ENCODE measurements at regions not wholly inside any gene's neighbourhood (a gene's known extent, or its start where the extent isn't known, plus 50 kb on each side); places are given as distances from the start of the nearest gene placed in this dataset.

DNA sequence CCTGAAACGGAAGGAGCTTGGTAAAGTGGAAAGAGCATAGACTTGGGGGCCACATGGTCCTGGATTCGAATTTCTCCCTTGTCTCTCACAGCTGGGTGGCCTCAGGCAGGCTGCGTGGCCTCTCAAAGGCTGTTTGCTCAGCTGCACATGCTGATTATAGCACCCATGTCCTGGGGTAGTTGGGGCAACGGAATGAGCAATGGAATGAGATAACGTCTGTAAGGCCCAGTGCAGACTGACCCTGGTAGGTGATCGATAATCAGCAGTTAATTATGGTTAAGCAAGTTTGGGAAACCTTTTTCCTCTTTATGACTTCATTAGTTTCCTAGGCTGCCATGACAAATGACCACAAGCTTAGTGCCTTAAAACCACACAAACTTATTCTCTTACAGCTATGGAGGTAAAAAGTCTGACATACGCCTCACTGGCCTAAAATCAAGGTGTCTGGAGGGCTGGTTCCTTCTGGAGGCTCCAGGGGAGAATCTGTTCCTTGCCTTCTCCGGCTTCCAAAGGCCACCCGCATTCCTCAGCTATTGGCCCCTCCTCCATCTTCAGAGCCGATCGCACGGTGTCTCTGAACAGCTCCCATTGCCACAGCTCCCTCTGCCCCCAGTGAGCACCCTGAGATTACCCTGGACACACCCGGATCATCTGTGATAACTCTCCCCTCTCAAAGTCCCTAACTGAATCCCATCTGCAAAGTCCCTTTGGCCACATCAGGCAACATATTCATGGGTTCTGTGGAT, 294.9 kb upstream of the FOXF1 start:
- Histone ChIP-seq H3K4me1 (ENCODE audit: control insufficient read depth in 1 of 2, low read depth in 2 of 2) (no peaks in the 10 kb centered on the region), H3K27ac (no peak overlapping the region), H3K9me3 (no peaks in the 10 kb centered on the region), H3K36me3 (no peaks in the 10 kb centered on the region), H3K27me3 (replicated peaks; ENCODE audit: insufficient read depth) (no peaks in the 10 kb centered on the region), H3K4me3 (no peak overlapping the region)
- ATAC-seq (ENCODE audit: insufficient number of reproducible peaks, low FRiP score, low read depth): no peak
- TF ChIP-seq, protein P1, sequence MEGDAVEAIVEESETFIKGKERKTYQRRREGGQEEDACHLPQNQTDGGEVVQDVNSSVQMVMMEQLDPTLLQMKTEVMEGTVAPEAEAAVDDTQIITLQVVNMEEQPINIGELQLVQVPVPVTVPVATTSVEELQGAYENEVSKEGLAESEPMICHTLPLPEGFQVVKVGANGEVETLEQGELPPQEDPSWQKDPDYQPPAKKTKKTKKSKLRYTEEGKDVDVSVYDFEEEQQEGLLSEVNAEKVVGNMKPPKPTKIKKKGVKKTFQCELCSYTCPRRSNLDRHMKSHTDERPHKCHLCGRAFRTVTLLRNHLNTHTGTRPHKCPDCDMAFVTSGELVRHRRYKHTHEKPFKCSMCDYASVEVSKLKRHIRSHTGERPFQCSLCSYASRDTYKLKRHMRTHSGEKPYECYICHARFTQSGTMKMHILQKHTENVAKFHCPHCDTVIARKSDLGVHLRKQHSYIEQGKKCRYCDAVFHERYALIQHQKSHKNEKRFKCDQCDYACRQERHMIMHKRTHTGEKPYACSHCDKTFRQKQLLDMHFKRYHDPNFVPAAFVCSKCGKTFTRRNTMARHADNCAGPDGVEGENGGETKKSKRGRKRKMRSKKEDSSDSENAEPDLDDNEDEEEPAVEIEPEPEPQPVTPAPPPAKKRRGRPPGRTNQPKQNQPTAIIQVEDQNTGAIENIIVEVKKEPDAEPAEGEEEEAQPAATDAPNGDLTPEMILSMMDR (IDR thresholded peaks at IDR 0.05): no peak
- DNase-seq (ENCODE audit: low spot score): no peak

DNA sequence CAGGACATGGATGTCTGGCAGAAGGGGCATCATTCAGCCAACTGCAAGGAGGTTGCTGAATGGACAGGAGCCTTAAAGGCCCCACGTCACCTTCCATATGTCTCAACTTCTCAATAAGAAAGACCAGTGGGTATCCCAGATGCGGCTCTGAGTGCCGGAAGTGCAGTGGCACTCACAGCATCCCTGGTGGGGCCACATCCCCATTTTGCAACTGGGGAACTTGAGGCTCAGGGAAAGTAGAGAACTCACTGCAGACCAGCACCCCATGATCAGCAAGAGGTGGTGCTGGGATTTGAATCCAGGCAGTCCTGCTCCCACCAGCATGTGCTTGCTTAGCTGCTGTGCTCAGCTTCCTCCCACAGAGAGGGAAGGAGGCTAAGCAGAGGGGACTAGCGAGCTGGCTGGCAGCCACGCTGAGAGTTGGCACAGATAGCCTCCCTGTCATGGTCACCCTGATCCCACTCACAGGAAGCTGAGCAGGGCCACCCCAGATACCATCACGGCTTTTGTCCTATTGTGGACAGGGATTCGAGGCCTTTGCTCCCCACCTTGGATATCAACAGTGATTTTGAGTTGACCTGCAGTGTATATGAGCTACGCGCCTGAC, 294.2 kb upstream of the FOXF1 start:
- no peaks in the 10 kb centered on the region for H3K36me3 ChIP-seq
- H3K27me3 ChIP-seq (replicated peaks; ENCODE audit: insufficient read depth): no peaks in the 10 kb centered on the region
- H3K4me1 ChIP-seq (ENCODE audit: control insufficient read depth in 1 of 2, low read depth in 2 of 2): no peaks in the 10 kb centered on the region
- TF ChIP-seq, protein P1 (IDR thresholded peaks at IDR 0.05): no peak
- DNase-seq (ENCODE audit: low spot score) (no peak), ATAC-seq (ENCODE audit: insufficient number of reproducible peaks, low FRiP score, low read depth) (no peak)
- no peak overlapping the region for H3K27ac ChIP-seq
- H3K4me3 ChIP-seq: no peak overlapping the region
- H3K9me3 ChIP-seq: no peaks in the 10 kb centered on the region

DNA sequence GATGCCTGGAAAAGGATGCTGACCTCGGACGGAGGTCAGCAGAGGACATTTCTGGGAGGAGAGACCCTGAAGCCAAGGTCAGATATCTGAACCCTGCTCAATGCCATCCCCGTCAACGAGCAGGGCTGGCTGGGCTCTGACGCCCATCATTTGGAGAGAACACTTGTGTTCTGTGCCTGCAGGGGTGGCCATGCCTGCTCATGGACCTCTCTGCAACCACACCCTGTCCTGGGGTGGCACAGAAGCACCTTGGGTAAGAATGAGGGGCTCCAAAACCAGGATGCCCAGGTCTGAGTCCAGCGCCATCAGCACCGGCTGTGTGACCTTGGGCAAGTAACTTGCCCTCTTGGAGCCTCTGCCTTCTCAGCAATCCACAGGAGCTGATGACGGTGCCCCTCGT, 293.7 kb upstream of the FOXF1 start:
- ATAC-seq (ENCODE audit: insufficient number of reproducible peaks, low FRiP score, low read depth) (no peak), DNase-seq (ENCODE audit: low spot score) (no peak)
- Histone ChIP-seq H3K4me3 (no peak overlapping the region), H3K4me1 (ENCODE audit: control insufficient read depth in 1 of 2, low read depth in 2 of 2) (no peaks in the 10 kb centered on the region), H3K9me3 (no peaks in the 10 kb centered on the region), H3K27me3 (replicated peaks; ENCODE audit: insufficient read depth) (no peaks in the 10 kb centered on the region), H3K36me3 (no peaks in the 10 kb centered on the region), H3K27ac (no peak overlapping the region)
- TF ChIP-seq, protein P1 (IDR thresholded peaks at IDR 0.05): no peak

DNA sequence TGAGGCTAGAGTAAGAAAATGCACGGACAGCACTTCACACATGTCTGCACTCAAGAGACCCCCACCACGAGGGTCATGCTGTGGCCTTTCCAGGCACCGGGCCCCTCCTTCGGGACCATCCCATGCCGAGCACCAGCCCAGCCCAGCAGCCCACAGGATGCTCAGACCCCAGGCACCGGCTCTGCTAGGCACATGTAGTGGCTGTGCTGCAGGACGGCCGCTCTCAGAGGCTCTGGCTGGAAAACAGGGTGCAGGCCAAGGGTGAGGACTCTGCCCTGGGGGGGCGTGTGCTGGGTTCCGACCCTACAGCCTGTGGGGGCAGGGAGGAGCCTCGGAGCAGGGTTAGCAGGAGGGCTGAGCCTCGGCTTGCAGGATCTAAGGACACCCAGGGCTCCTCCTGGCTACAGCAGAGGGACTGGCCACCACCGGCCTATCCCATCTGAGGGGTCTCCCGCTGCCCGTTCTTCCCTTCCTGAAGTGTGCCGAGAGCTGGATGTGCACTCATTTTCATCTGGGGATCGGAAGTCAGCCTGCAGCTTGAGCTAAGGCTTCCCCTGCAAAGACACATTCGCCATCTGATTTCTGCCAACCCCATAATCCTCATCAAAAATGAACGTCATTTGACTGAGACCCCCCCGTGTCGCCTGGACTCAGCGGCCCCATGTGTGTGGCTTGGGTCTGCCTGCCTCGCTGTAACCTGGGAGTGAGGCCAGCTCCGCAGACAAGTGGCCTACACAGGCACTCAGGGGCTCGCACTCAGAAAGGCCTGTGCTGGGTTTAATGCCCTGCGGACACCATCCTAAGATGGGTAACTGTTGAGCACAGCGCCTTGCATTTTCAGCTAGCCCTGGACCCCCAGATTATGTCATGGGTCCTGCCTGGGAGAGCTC, 293.1 kb upstream of the FOXF1 start:
- Histone ChIP-seq H3K9me3 (no peaks in the 10 kb centered on the region), H3K36me3 (no peaks in the 10 kb centered on the region), H3K27me3 (replicated peaks; ENCODE audit: insufficient read depth) (no peaks in the 10 kb centered on the region), H3K27ac (no peak overlapping the region), H3K4me3 (no peak overlapping the region), H3K4me1 (ENCODE audit: control insufficient read depth in 1 of 2, low read depth in 2 of 2) (no peaks in the 10 kb centered on the region)
- TF ChIP-seq, protein P1 (IDR thresholded peaks at IDR 0.05): no peak
- DNase-seq (ENCODE audit: low spot score) (no peak), ATAC-seq (ENCODE audit: insufficient number of reproducible peaks, low FRiP score, low read depth) (no peak)

DNA sequence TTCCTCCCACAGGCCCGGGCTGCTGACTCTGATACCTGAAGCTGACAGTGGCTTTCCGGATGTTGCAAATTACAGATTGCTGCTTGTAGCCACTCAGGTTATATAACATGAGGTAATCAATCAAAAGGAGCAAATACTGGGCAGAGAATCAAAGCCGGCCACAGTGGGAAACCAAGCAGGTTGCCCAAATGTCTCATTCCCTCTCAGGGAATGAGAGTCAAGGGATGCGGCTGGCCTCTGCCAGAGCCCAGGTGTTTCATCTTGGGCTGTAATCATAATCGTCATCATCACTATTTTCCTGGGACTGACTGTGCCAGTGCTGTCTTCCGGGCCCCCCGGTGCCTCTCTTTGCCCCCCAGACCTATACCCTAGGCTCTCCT, 292.4 kb upstream of the FOXF1 start:
- Histone ChIP-seq H3K4me1 (ENCODE audit: control insufficient read depth in 1 of 2, low read depth in 2 of 2) (no peaks in the 10 kb centered on the region), H3K27ac (no peak overlapping the region), H3K27me3 (replicated peaks; ENCODE audit: insufficient read depth) (peaks cover 4% of the 10 kb centered on the region), H3K4me3 (no peak overlapping the region), H3K36me3 (no peaks in the 10 kb centered on the region), H3K9me3 (no peaks in the 10 kb centered on the region)
- DNase-seq (ENCODE audit: low spot score) (no peak), ATAC-seq (ENCODE audit: insufficient number of reproducible peaks, low FRiP score, low read depth) (no peak)
- TF ChIP-seq, protein P1 (IDR thresholded peaks at IDR 0.05): no peak
